PC-3 (cell line): ENCODE measurements at regions not wholly inside any gene's neighbourhood (a gene's known extent, or its start where the extent isn't known, plus 50 kb on each side); places are given as distances from the start of the nearest gene placed in this dataset.
A peak's percentile ranks its signal among the peaks of the same experiment; 100 is the strongest.

Experiments
- ATAC-seq: fragments of 200-7000 bp; cut with Tn5 transposase; 2 replicates; pipeline ENCODE4 v1.9.1; 2020; ENCODE audit warnings: mild to moderate bottlenecking, moderate library complexity
- BruUV-seq: library from RNA; stranded (reverse); fragments of 400-500 nt; replicated peaks from 2 replicates; lab custom pipeline; 2021; lab: Mats Ljungman, UMichigan
- CTCF ChIA-PET: fragments of 300-600 bp; sonication (Branson Sonifier 250); formaldehyde crosslinking; loops from one replicate; lab custom pipeline; 2022; ENCODE audit warnings: antibody characterized with exemption; lab: Charles Lee
- POLR2A ChIA-PET: fragments of 300-600 bp; sonication (Branson Sonifier 250); formaldehyde crosslinking; loops from one replicate; lab custom pipeline; 2022; ENCODE audit warnings: antibody characterized with exemption; ENCODE audit not compliant: unreplicated experiment; lab: Charles Lee
- DNase-seq: peaks from one replicate; pipeline ENCODE4 v3.0.0-alpha.2; 2015
- H2AFZ ChIP-seq: fragments of 300-600 bp; sonication (generic); 2 replicates; pipeline ENCODE4 v1.6.0; 2016; ENCODE audit warnings: antibody characterized with exemption, low read length
- H3F3A ChIP-seq: fragments of 300-600 bp; sonication (generic); one replicate; pipeline ENCODE4 v1.6.0; 2017; ENCODE audit warnings: antibody characterized with exemption, low read length, control low read depth, mild to moderate bottlenecking; ENCODE audit not compliant: unreplicated experiment
- H3K27ac ChIP-seq: fragments of 300-600 bp; sonication (generic); 2 replicates; pipeline ENCODE4 v1.5.1; 2016; ENCODE audit warnings: mild to moderate bottlenecking, low read length
- H3K27me3 ChIP-seq: fragments of 300-600 bp; sonication (generic); 2 replicates; pipeline ENCODE4 v1.6.1; 2016; ENCODE audit warnings: low read length, mixed read lengths
- H3K36me3 ChIP-seq: fragments of 300-600 bp; sonication (generic); 2 replicates; pipeline ENCODE4 v1.6.1; 2016; ENCODE audit warnings: low read depth, mixed run types, low read length, mixed read lengths
- H3K4me1 ChIP-seq: fragments of 300-600 bp; sonication (generic); 2 replicates; pipeline ENCODE4 v1.5.1; 2016; ENCODE audit warnings: low read length; ENCODE audit not compliant: insufficient read depth
- H3K4me2 ChIP-seq: fragments of 300-600 bp; sonication (generic); 2 replicates; pipeline ENCODE4 v1.6.0; 2016; ENCODE audit warnings: low read length
- H3K4me3 ChIP-seq: fragments of 300-600 bp; sonication (generic); 2 replicates; pipeline ENCODE4 v1.5.1; 2016; ENCODE audit warnings: mild to moderate bottlenecking, low read length, mixed read lengths
- H3K79me2 ChIP-seq: fragments of 300-600 bp; sonication (generic); 2 replicates; pipeline ENCODE4 v1.6.1; 2017; ENCODE audit warnings: low read length, mixed read lengths
- H3K9ac ChIP-seq: fragments of 300-600 bp; sonication (generic); 2 replicates; pipeline ENCODE4 v1.6.0; 2016; ENCODE audit warnings: mild to moderate bottlenecking, low read length
- H3K9me2 ChIP-seq: fragments of 300-600 bp; sonication (generic); replicated peaks from 2 replicates; pipeline ENCODE4 v1.6.1; 2016; ENCODE audit warnings: mixed run types, low read length, mixed read lengths
- H3K9me3 ChIP-seq: fragments of 300-600 bp; sonication (generic); 2 replicates; pipeline ENCODE4 v1.6.1; 2016; ENCODE audit warnings: low read length, mixed read lengths
- H4K20me1 ChIP-seq: fragments of 300-600 bp; sonication (generic); 2 replicates; pipeline ENCODE4 v1.6.1; 2016; ENCODE audit warnings: low read length, mixed read lengths
- EZH2 ChIP-seq: fragments of 300-600 bp; sonication (generic); IDR thresholded peaks from one replicate; pipeline ENCODE4 v1.6.1; 2017; ENCODE audit warnings: antibody characterized with exemption, mild to moderate bottlenecking, low read length; ENCODE audit not compliant: unreplicated experiment
- EZH2phosphoT487 ChIP-seq: fragments of 300-600 bp; sonication (generic); IDR thresholded peaks from 2 replicates; pipeline ENCODE4 v1.6.1; 2018; ENCODE audit warnings: mild to moderate bottlenecking, antibody characterized with exemption, low read length, borderline replicate concordance
- intact Hi-C: fragments of 100-400 bp; cut with micrococcal nuclease; formaldehyde crosslinking; loops from 2 replicates; pipeline ENCODE4 v1.9.0; 2023
- TF ChIP-seq, protein P1 (sequence below): fragments of 300-600 bp; sonication (generic); conservative IDR thresholded peaks from 2 replicates; pipeline ENCODE4 v1.5.1; 2017; ENCODE audit warnings: antibody characterized with exemption, low read depth, mild to moderate bottlenecking, low read length

DNA sequence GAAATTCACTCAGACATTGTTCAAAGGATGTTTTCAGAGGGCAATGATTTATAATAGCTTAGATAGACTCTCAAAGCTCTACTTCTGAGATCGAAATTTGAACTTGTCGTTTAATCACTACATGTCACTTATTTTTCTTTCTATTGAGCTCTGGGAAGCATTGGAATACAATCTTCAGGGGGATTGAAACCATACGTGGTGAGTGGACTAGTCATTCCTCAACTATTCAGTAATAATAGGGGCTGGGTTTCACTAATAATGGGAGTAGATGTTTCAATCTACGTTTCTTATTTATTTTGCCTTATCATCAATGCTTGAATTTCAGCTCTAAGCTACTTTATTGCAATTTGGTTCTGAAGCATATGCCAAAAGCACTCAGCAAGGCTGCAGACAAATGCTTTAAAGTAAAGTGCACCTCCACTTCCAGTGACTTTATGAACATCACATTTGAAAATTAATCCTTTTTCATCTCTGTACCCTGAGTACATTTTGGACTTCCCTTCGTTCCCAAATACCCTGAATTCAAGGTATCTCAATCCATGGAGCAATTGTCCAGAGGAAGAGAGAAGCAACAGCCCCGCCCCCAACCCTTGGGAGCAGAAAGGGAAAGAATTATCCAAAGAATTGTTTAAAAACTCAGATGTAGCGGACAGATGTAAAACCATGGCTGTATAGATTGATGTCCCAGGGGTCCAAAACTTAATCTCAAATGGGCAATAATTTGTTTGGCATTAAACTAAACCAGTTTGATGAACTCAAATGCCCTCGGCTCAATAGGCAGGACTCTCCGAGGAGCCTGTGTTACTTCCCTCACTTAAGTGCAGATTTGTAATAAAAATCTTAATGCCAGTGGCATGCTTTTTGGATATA lies 68.1 kb downstream of the HFE start:
- Histone ChIP-seq H3K9me2 (no peaks in the 10 kb centered on the region), H2AFZ (peak overlapping the region; percentile 61), H3K79me2 (peaks cover 33% of the 10 kb centered on the region), H3K9me3 (no peaks in the 10 kb centered on the region), H3K4me1 (peaks cover 22% of the 10 kb centered on the region), H3K4me2 (peak overlapping the region; percentile 90), H3K9ac (peak overlapping the region; percentile 94), H3K27me3 (no peaks in the 10 kb centered on the region), H3K36me3 (no peaks in the 10 kb centered on the region), H3K4me3 (peak overlapping the region; percentile 90), H3F3A (peaks cover 14% of the 10 kb centered on the region), H3K27ac (peak overlapping the region; percentile 79), H4K20me1 (peaks cover 28% of the 10 kb centered on the region)
- ChIA-PET CTCF (no interaction called here), POLR2A (interaction anchor here (0.5 to 4.0 kb wide), 11 partner anchors 20 to 79 kb away, joined by 3 to 174 read pairs (median 4); a partner anchor contains a TSS)
- BruUV-seq: no TSS peak
- intact Hi-C loops: loop anchor here (5.0 kb wide), 1 partner anchor 977 kb away; a partner anchor contains a TSS
- ATAC-seq: no peak
- peak; percentile 54 for DNase-seq
- TF ChIP-seq, protein P1, sequence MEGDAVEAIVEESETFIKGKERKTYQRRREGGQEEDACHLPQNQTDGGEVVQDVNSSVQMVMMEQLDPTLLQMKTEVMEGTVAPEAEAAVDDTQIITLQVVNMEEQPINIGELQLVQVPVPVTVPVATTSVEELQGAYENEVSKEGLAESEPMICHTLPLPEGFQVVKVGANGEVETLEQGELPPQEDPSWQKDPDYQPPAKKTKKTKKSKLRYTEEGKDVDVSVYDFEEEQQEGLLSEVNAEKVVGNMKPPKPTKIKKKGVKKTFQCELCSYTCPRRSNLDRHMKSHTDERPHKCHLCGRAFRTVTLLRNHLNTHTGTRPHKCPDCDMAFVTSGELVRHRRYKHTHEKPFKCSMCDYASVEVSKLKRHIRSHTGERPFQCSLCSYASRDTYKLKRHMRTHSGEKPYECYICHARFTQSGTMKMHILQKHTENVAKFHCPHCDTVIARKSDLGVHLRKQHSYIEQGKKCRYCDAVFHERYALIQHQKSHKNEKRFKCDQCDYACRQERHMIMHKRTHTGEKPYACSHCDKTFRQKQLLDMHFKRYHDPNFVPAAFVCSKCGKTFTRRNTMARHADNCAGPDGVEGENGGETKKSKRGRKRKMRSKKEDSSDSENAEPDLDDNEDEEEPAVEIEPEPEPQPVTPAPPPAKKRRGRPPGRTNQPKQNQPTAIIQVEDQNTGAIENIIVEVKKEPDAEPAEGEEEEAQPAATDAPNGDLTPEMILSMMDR: no peak
- TF ChIP-seq EZH2phosphoT487 (no peak), EZH2 (no peak)

DNA sequence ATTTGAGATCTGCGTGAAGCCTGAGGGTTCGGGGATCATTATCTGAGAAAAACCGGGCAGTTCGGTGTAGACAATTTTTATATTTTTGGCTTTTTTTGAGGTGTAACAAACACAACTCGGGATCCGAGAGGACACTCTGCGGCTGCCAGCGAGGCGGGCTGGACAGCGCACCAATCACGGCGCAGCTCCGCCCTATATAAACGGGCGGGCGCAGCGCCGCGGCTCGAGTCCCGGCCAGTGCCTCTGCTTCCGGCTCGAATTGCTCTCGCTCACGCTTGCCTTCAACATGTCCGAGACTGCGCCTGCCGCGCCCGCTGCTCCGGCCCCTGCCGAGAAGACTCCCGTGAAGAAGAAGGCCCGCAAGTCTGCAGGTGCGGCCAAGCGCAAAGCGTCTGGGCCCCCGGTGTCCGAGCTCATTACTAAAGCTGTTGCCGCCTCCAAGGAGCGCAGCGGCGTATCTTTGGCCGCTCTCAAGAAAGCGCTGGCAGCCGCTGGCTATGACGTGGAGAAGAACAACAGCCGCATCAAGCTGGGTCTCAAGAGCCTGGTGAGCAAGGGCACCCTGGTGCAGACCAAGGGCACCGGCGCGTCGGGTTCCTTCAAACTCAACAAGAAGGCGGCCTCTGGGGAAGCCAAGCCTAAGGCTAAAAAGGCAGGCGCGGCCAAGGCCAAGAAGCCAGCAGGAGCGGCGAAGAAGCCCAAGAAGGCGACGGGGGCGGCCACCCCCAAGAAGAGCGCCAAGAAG lies 69.0 kb downstream of the HFE start:
- peaks cover 25% of the 10 kb centered on the region for H3K4me1 ChIP-seq
- peak; percentile 47 for ATAC-seq
- POLR2A ChIA-PET: interaction anchor here (0.8 to 4.1 kb wide), 10 partner anchors 21 to 129 kb away, joined by 3 to 174 read pairs (median 5); a partner anchor contains a TSS
- peaks cover 42% of the 10 kb centered on the region for H3K79me2 ChIP-seq
- intact Hi-C loops: loop anchor here (2.0 to 5.0 kb wide), 2 partner anchors 976 to 1737 kb away; a partner anchor contains a TSS
- TF ChIP-seq EZH2: no peak
- TF ChIP-seq, protein P1: no peak
- TF ChIP-seq EZH2phosphoT487: no peak
- peaks cover 28% of the 10 kb centered on the region for H4K20me1 ChIP-seq
- CTCF ChIA-PET: no interaction called here
- peak; percentile 95 for DNase-seq
- H3F3A ChIP-seq: peaks cover 14% of the 10 kb centered on the region
- no peaks in the 10 kb centered on the region for H3K36me3 ChIP-seq
- peak overlapping the region; percentile 79 for H3K27ac ChIP-seq
- H2AFZ ChIP-seq: peak overlapping the region; percentile 61
- H3K4me3 ChIP-seq: peak overlapping the region; percentile 90
- no peaks in the 10 kb centered on the region for H3K9me3 ChIP-seq
- peak overlapping the region; percentile 94 for H3K9ac ChIP-seq
- H3K4me2 ChIP-seq: peak overlapping the region; percentile 90
- no peaks in the 10 kb centered on the region for H3K27me3 ChIP-seq
- BruUV-seq: TSS peak; percentile 55
- no peaks in the 10 kb centered on the region for H3K9me2 ChIP-seq
